ENCODE measurements at regions not wholly inside any gene's neighbourhood (a gene's known extent, or its start where the extent isn't known, plus 50 kb on each side); places are given as distances from the start of the nearest gene placed in this dataset.

DNA sequence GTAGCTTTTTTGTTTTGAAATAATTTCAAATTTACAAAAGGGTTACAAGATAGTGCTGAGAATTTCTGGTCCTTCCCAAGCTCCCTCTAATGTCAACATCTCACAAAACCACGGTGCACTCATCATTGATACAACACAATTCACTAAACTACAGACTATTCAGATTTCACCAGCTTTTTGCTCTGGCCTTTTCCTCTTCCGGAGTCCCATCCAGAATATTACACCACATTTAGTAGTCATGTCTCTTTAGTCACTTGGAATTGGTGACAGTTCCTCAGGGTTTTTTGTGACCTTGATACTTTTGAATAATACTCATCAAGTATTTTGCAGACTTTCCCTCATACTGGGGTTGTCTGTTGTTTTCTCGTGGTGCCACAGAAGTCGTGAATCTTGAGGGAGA, 484.0 kb downstream of the GADD45G start (continued):
- TF ChIP-seq KDM5A (IDR thresholded peaks at IDR 0.05; ENCODE audit: low read length) (no peak), TAF7 (optimal IDR thresholded peaks at IDR 0.05; ENCODE audit: borderline replicate concordance, low read depth, low read length) (no peak), RXRA (IDR thresholded peaks at IDR 0.05; ENCODE audit: insufficient read depth, low read depth, low read length) (no peak)

All from H1 (cell line).